ENCODE measurements at regions not wholly inside any gene's neighbourhood (a gene's known extent, or its start where the extent isn't known, plus 50 kb on each side); places are given as distances from the start of the nearest gene placed in this dataset.

GRCh38 chr20:51936377-51936776 is 134.1 kb upstream of the SALL4 start:
- H3K27ac ChIP-seq (ENCODE audit: low read depth, low read length, poor library complexity, severe bottlenecking): no peak overlapping the region
- BruUV-seq (replicated peaks): no TSS peak
- no peaks in the 10 kb centered on the region for H3K9me3 ChIP-seq (ENCODE audit: low read length)
- intact Hi-C loops (cut with micrococcal nuclease; ENCODE audit: unreplicated experiment): no loop called here
- no peaks in the 10 kb centered on the region for H3K79me2 ChIP-seq (ENCODE audit: insufficient read depth, low read depth, low read length)
- CTCF ChIA-PET (ENCODE audit: unreplicated experiment): no interaction called here
- no peak for DNase-seq (ENCODE audit: low spot score)
- no peak overlapping the region for H3K4me3 ChIP-seq (ENCODE audit: low read depth, low read length, poor library complexity, severe bottlenecking)
- H3K4me1 ChIP-seq (ENCODE audit: insufficient read depth, low read length, poor library complexity, severe bottlenecking): no peaks in the 10 kb centered on the region
- no peaks in the 10 kb centered on the region for H3K9me2 ChIP-seq (ENCODE audit: insufficient read depth, low read length)
- no peaks in the 10 kb centered on the region for H4K20me1 ChIP-seq (ENCODE audit: insufficient read depth, low read length)
- POLR2A ChIA-PET: no interaction called here
- no peak overlapping the region for H3K4me2 ChIP-seq (ENCODE audit: low read length)
- TF ChIP-seq CTCF (conservative IDR thresholded peaks at IDR 0.05; ENCODE audit: low read length): no peak
- TF ChIP-seq EZH2phosphoT487 (IDR thresholded peaks at IDR 0.05; ENCODE audit: borderline replicate concordance, low read depth, low read length): no peak
- H3K36me3 ChIP-seq (ENCODE audit: insufficient read depth, low read length): no peaks in the 10 kb centered on the region
- H2AFZ ChIP-seq (ENCODE audit: low read length): no peak overlapping the region

- no peak overlapping the region for H3K4me2 ChIP-seq (ENCODE audit: low read length)
- BruUV-seq (replicated peaks): no TSS peak
- DNase-seq (ENCODE audit: low spot score): no peak
- TF ChIP-seq EZH2phosphoT487 (IDR thresholded peaks at IDR 0.05; ENCODE audit: borderline replicate concordance, low read depth, low read length): no peak
- TF ChIP-seq CTCF (conservative IDR thresholded peaks at IDR 0.05; ENCODE audit: low read length): no peak
- no peaks in the 10 kb centered on the region for H3K79me2 ChIP-seq (ENCODE audit: insufficient read depth, low read depth, low read length)
- H3K27ac ChIP-seq (ENCODE audit: low read depth, low read length, poor library complexity, severe bottlenecking): no peak overlapping the region
- H4K20me1 ChIP-seq (ENCODE audit: insufficient read depth, low read length): no peaks in the 10 kb centered on the region
- POLR2A ChIA-PET: no interaction called here
- CTCF ChIA-PET (ENCODE audit: unreplicated experiment): no interaction called here
- no peaks in the 10 kb centered on the region for H3K36me3 ChIP-seq (ENCODE audit: insufficient read depth, low read length)
- no peak overlapping the region for H3K4me3 ChIP-seq (ENCODE audit: low read depth, low read length, poor library complexity, severe bottlenecking)
- H3K9me2 ChIP-seq (ENCODE audit: insufficient read depth, low read length): no peaks in the 10 kb centered on the region
- no peaks in the 10 kb centered on the region for H3K4me1 ChIP-seq (ENCODE audit: insufficient read depth, low read length, poor library complexity, severe bottlenecking)
- no peak overlapping the region for H2AFZ ChIP-seq (ENCODE audit: low read length)
- H3K9me3 ChIP-seq (ENCODE audit: low read length): no peaks in the 10 kb centered on the region
- intact Hi-C loops (cut with micrococcal nuclease; ENCODE audit: unreplicated experiment): no loop called here
Observed at GRCh38 chr20:51935003-51935358, 132.7 kb upstream of the SALL4 start.

DNA sequence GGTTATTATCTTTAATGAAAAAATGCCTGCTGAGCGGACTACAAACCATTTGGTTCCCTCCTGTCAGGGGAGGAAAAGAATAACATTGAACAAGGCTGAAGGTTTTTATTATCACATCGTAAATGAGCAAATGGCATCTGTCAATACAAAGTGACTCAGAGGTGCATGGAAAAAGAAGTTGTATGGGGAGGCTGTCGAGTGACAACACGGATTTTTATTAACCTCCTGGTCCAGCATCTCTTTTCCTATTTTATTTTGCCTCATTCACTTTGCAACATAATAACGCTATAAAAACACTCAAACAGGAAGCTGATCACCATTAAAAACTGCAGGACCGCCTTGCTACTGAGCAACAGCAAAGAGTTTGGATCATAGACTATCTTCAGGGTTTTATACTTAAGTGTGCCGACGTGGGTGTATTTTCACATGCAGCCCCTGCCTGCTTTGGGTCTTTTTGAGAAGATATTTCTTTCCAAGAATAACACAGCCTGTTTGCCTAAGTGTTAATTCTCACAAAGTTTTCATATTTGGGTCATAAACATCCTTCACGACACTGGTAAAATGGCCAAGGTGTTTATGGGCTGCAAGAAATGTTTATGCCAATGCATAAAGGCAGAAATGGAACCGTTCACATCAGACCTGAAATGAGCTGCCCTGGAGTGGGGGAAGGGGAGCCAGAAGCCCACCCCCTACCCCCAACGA is 132.1 kb upstream of the SALL4 start:
- H4K20me1 ChIP-seq (ENCODE audit: insufficient read depth, low read length): no peaks in the 10 kb centered on the region
- ChIA-PET CTCF (ENCODE audit: unreplicated experiment) (no interaction called here), POLR2A (interaction anchor here (0.6 kb wide), 1 partner anchor 19 kb away, joined by 3 read pairs; no protein-coding TSS in a partner anchor)
- H3K27ac ChIP-seq (ENCODE audit: low read depth, low read length, poor library complexity, severe bottlenecking): no peak overlapping the region
- no peaks in the 10 kb centered on the region for H3K4me1 ChIP-seq (ENCODE audit: insufficient read depth, low read length, poor library complexity, severe bottlenecking)
- TF ChIP-seq CTCF (conservative IDR thresholded peaks at IDR 0.05; ENCODE audit: low read length) (no peak), EZH2phosphoT487 (IDR thresholded peaks at IDR 0.05; ENCODE audit: borderline replicate concordance, low read depth, low read length) (no peak)
- H2AFZ ChIP-seq (ENCODE audit: low read length): no peak overlapping the region
- H3K4me2 ChIP-seq (ENCODE audit: low read length): no peak overlapping the region
- no peaks in the 10 kb centered on the region for H3K36me3 ChIP-seq (ENCODE audit: insufficient read depth, low read length)
- intact Hi-C loops (cut with micrococcal nuclease; ENCODE audit: unreplicated experiment): no loop called here
- no peaks in the 10 kb centered on the region for H3K9me3 ChIP-seq (ENCODE audit: low read length)
- no peak overlapping the region for H3K4me3 ChIP-seq (ENCODE audit: low read depth, low read length, poor library complexity, severe bottlenecking)
- H3K9me2 ChIP-seq (ENCODE audit: insufficient read depth, low read length): no peaks in the 10 kb centered on the region
- H3K79me2 ChIP-seq (ENCODE audit: insufficient read depth, low read depth, low read length): no peaks in the 10 kb centered on the region
- no TSS peak for BruUV-seq (replicated peaks)
- DNase-seq (ENCODE audit: low spot score): no peak
